ENCODE measurements at regions not wholly inside any gene's neighbourhood (a gene's known extent, or its start where the extent isn't known, plus 50 kb on each side); places are given as distances from the start of the nearest gene placed in this dataset.

GRCh38 chr11:34730544-34731295 lies 109.8 kb downstream of the EHF start:
- TF ChIP-seq, protein P1, sequence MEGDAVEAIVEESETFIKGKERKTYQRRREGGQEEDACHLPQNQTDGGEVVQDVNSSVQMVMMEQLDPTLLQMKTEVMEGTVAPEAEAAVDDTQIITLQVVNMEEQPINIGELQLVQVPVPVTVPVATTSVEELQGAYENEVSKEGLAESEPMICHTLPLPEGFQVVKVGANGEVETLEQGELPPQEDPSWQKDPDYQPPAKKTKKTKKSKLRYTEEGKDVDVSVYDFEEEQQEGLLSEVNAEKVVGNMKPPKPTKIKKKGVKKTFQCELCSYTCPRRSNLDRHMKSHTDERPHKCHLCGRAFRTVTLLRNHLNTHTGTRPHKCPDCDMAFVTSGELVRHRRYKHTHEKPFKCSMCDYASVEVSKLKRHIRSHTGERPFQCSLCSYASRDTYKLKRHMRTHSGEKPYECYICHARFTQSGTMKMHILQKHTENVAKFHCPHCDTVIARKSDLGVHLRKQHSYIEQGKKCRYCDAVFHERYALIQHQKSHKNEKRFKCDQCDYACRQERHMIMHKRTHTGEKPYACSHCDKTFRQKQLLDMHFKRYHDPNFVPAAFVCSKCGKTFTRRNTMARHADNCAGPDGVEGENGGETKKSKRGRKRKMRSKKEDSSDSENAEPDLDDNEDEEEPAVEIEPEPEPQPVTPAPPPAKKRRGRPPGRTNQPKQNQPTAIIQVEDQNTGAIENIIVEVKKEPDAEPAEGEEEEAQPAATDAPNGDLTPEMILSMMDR (IDR thresholded peaks at IDR 0.05): no peak
- TF ChIP-seq POLR2A (IDR thresholded peaks at IDR 0.05) (no peak), EP300 (IDR thresholded peaks at IDR 0.05) (no peak)
